Nephron progenitor cell (in vitro differentiated cells): ENCODE measurements at regions not wholly inside any gene's neighbourhood (a gene's known extent, or its start where the extent isn't known, plus 50 kb on each side); places are given as distances from the start of the nearest gene placed in this dataset.

Source experiments
- DNase-seq: peaks from one replicate; pipeline ENCODE4 v3.0.0; 2021
- H3K27ac Mint-ChIP-seq: 2 replicates; pipeline ENCODE4 v1.8.0; 2021; ENCODE audit warnings: mild to moderate bottlenecking, moderate library complexity, mixed read lengths
- H3K27me3 Mint-ChIP-seq: 2 replicates; pipeline ENCODE4 v1.8.0; 2021; ENCODE audit warnings: mild to moderate bottlenecking, low read depth, mixed read lengths; ENCODE audit not compliant: poor library complexity
- H3K36me3 Mint-ChIP-seq: 2 replicates; pipeline ENCODE4 v1.8.0; 2021; ENCODE audit warnings: low read depth, mixed read lengths
- H3K4me1 Mint-ChIP-seq: 2 replicates; pipeline ENCODE4 v1.8.0; 2021; ENCODE audit warnings: mixed read lengths
- H3K4me3 Mint-ChIP-seq: 2 replicates; pipeline ENCODE4 v1.8.0; 2021; ENCODE audit warnings: mild to moderate bottlenecking, moderate library complexity, mixed read lengths
- H3K9me3 Mint-ChIP-seq: 2 replicates; pipeline ENCODE4 v1.8.0; 2021; ENCODE audit warnings: mild to moderate bottlenecking, moderate library complexity, mixed read lengths
- TF ChIP-seq, protein P1 (sequence below): fragments of 200-600 bp; sonication (generic); IDR thresholded peaks from 2 replicates; pipeline ENCODE4 v1.5.0; 2021; ENCODE audit warnings: antibody characterized with exemption

DNA sequence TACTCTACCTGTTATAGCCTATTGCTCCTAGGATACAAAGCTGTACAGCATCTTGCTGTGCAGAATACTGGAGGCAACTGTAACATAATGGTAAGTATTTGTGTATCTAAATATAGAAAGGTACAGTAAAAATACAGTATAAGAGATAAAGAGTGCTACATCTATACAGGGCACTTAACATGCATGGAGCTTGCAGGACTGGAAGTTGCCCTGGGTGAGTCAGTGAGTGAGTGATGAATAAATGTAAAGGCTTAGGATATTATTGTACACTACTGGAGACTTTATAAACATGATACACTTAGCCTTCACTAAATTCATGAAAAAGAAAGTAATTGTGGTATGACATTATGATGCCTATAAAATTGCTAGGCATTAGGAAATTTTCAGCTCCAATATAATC, 65.5 kb upstream of the OSMR start:
- H3K27me3 Mint-ChIP-seq = no peaks in the 10 kb centered on the region
- H3K36me3 Mint-ChIP-seq = peaks cover 21% of the 10 kb centered on the region
- H3K4me1 Mint-ChIP-seq = peaks cover 28% of the 10 kb centered on the region
- H3K27ac Mint-ChIP-seq = no peak overlapping the region
- TF ChIP-seq, protein P1, sequence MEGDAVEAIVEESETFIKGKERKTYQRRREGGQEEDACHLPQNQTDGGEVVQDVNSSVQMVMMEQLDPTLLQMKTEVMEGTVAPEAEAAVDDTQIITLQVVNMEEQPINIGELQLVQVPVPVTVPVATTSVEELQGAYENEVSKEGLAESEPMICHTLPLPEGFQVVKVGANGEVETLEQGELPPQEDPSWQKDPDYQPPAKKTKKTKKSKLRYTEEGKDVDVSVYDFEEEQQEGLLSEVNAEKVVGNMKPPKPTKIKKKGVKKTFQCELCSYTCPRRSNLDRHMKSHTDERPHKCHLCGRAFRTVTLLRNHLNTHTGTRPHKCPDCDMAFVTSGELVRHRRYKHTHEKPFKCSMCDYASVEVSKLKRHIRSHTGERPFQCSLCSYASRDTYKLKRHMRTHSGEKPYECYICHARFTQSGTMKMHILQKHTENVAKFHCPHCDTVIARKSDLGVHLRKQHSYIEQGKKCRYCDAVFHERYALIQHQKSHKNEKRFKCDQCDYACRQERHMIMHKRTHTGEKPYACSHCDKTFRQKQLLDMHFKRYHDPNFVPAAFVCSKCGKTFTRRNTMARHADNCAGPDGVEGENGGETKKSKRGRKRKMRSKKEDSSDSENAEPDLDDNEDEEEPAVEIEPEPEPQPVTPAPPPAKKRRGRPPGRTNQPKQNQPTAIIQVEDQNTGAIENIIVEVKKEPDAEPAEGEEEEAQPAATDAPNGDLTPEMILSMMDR = no peak
- H3K9me3 Mint-ChIP-seq = peaks cover 35% of the 10 kb centered on the region
- H3K4me3 Mint-ChIP-seq = no peak overlapping the region
- DNase-seq = no peak

DNA sequence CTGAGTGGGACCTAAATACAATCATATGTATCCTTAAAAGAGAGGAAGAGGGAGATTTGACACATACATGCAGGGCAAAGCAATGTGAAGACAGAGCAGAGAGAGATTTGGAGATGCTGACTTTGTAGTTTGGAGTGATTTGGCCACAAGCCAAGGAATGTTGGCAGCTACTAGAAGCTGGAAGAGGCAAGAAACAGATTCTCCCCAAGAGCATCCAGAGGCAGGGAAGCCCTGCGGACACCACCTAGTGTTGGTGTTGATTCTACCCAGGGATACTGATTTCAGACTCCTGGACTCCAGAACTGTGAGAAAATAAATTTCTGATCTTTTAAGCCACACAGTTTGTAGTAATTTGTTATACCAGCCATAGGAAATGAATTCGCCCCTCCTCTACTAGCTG, 64.9 kb upstream of the OSMR start:
- Mint-ChIP-seq H3K27ac (no peak overlapping the region), H3K27me3 (no peaks in the 10 kb centered on the region), H3K4me1 (peaks cover 28% of the 10 kb centered on the region), H3K36me3 (peaks cover 25% of the 10 kb centered on the region), H3K9me3 (peaks cover 40% of the 10 kb centered on the region), H3K4me3 (no peak overlapping the region)
- DNase-seq = no peak
- TF ChIP-seq, protein P1 = no peak

DNA sequence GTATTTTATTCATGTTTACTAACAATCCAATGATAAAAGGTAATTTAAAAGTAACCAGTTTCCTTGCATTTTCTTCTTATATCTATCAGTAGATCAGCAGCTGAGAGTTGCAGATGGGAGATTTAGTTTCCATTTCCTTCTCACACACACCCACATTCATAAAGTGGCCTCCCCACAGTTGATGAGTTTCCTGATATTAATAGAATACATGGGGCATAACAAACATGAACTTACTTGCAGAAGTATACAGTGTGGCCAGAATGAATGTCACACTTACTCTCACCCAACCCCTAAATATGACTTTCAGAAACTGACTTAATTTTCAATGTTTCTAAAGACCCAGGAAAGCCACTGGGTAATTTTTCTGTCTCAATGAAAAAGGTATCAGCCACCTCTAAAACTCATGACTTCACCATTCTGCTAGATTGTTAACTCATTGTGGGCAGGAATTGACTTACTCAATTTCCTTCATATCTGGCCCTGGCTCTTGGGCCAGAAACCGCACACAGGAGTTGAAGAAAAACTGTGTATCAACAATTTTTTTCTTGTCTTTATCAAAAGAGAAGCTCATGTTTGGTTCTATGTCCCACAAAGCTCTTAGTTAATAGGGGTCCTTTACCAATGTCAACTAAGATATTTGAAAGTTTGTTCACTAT, 63.5 kb upstream of the OSMR start:
- Mint-ChIP-seq H3K4me1 (peaks cover 28% of the 10 kb centered on the region), H3K36me3 (peaks cover 31% of the 10 kb centered on the region), H3K4me3 (no peak overlapping the region), H3K27me3 (no peaks in the 10 kb centered on the region), H3K9me3 (peaks cover 40% of the 10 kb centered on the region), H3K27ac (peak overlapping the region; percentile 96)
- TF ChIP-seq, protein P1 = no peak
- DNase-seq = no peak

DNA sequence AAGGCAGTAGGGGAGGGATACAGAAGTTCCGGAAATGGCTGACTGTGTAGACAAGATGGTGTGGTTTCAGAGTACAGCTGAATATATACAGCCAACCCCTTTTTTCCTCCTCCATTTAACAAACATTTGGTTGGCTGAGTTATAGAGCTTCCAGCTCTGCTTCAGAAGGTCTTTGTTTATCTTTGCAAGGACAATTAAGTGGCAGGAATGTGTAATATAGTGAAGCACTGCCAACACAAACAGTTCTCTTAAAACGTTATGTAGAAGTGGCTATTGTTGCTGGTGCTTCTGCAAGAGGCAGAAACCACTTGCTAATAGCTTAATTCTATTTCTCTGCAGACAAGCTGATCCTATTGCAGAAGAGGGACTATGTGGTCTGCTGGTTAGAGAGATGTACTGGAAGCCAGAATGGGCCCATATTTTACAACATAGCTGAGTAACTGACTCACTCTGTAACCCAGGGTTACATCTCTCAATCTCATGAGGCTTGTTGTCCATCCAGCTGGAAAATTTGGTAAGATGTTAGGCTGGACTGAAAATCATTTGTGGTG, 62.7 kb upstream of the OSMR start:
- peaks cover 45% of the 10 kb centered on the region for H3K9me3 Mint-ChIP-seq
- TF ChIP-seq, protein P1 = no peak
- DNase-seq = no peak
- H3K36me3 Mint-ChIP-seq = peaks cover 37% of the 10 kb centered on the region
- H3K4me1 Mint-ChIP-seq = peaks cover 28% of the 10 kb centered on the region
- peak overlapping the region; percentile 96 for H3K27ac Mint-ChIP-seq
- H3K27me3 Mint-ChIP-seq = no peaks in the 10 kb centered on the region
- no peak overlapping the region for H3K4me3 Mint-ChIP-seq

DNA sequence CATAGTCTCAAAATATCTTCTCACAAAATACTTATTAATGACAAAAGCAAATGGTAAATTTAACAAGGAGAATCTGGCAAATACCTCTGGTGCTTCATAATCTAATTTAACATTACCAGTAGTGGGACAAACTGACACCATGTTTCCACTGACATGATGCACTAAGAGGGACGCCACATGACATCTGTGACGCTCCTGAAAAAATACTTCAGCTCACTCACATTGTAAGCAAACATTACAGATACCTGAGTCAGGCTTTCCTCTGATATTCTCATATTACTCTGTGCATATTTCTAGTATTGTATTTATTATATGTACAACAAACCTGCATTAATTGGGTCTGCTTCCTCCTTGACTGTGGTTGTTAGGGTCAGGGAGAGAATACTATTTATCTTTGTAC, 56.7 kb upstream of the OSMR start:
- Mint-ChIP-seq H3K4me3 (no peak overlapping the region), H3K36me3 (peaks cover 16% of the 10 kb centered on the region), H3K27me3 (no peaks in the 10 kb centered on the region), H3K27ac (no peak overlapping the region), H3K9me3 (peaks cover 23% of the 10 kb centered on the region), H3K4me1 (peaks cover 17% of the 10 kb centered on the region)
- TF ChIP-seq, protein P1 = no peak
- DNase-seq = no peak

DNA sequence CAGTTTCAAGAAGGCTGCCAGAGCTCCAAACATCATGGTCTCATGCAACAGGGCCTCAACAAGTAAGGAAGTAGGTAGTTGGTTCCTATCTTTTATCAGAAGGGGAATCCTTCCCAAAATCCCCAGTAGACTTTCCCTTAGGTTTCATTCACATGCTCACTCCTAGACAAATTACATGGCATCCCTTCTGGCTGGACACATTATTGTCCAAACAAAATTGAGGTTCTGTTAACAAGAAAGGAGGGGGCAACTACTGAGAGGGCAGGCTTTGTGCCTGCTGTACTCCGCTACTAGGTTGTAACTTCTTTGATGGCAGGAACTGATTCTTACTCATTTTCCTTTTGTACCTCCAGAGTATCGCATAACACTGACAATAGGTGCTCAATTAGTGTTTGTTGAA, 56.0 kb upstream of the OSMR start:
- Mint-ChIP-seq H3K27ac (no peak overlapping the region), H3K27me3 (no peaks in the 10 kb centered on the region), H3K4me3 (no peak overlapping the region), H3K9me3 (peaks cover 23% of the 10 kb centered on the region), H3K4me1 (peaks cover 12% of the 10 kb centered on the region), H3K36me3 (peaks cover 16% of the 10 kb centered on the region)
- DNase-seq = no peak
- TF ChIP-seq, protein P1 = no peak
